Mesendoderm (in vitro differentiated cells): ENCODE measurements at regions not wholly inside any gene's neighbourhood (a gene's known extent, or its start where the extent isn't known, plus 50 kb on each side); places are given as distances from the start of the nearest gene placed in this dataset.

Experiments used
- DNase-seq: peaks from one replicate; pipeline ENCODE4 v3.0.0; 2013
- H2AK5ac ChIP-seq: 2 replicates; pipeline ENCODE4 v1.6.1; 2013; ENCODE audit warnings: low read length, inconsistent platforms
- H2BK120ac ChIP-seq: 2 replicates; pipeline ENCODE4 v1.6.1; 2013; ENCODE audit warnings: low read depth, mild to moderate bottlenecking, low read length, moderate library complexity, mixed read lengths
- H2BK15ac ChIP-seq: replicated peaks from 2 replicates; pipeline ENCODE4 v1.6.1; 2013; ENCODE audit warnings: low read depth, mild to moderate bottlenecking, moderate library complexity
- H2BK5ac ChIP-seq: 2 replicates; pipeline ENCODE4 v1.6.1; 2013; ENCODE audit warnings: low read length, inconsistent platforms
- H3K18ac ChIP-seq: 2 replicates; pipeline ENCODE4 v1.6.1; 2013; ENCODE audit warnings: mild to moderate bottlenecking, low read length, mixed read lengths
- H3K23ac ChIP-seq: one replicate; pipeline ENCODE4 v1.6.1; 2013; ENCODE audit warnings: low read length
- H3K27ac ChIP-seq: 2 replicates; pipeline ENCODE4 v1.5.1; 2013; ENCODE audit warnings: low read depth, mild to moderate bottlenecking, inconsistent platforms, low read length, moderate library complexity
- H3K27me3 ChIP-seq: 2 replicates; pipeline ENCODE4 v1.6.1; 2013; ENCODE audit warnings: low read length, control low read depth, mild to moderate bottlenecking, inconsistent platforms; ENCODE audit not compliant: insufficient read depth, poor library complexity
- H3K36me3 ChIP-seq: 2 replicates; pipeline ENCODE4 v1.6.1; 2013; ENCODE audit warnings: low read length, inconsistent platforms; ENCODE audit not compliant: control insufficient read depth, insufficient read depth
- H3K4ac ChIP-seq: one replicate; pipeline ENCODE4 v1.6.1; 2013; ENCODE audit warnings: low read depth, mild to moderate bottlenecking, low read length, moderate library complexity
- H3K4me1 ChIP-seq: 2 replicates; pipeline ENCODE4 v1.6.1; 2013; ENCODE audit warnings: low read depth, low read length, inconsistent platforms; ENCODE audit not compliant: control insufficient read depth
- H3K4me2 ChIP-seq: 2 replicates; pipeline ENCODE4 v1.6.1; 2013; ENCODE audit warnings: low read length
- H3K4me3 ChIP-seq: 2 replicates; pipeline ENCODE4 v1.5.1; 2013; ENCODE audit warnings: mild to moderate bottlenecking, low read length
- H3K56ac ChIP-seq: one replicate; pipeline ENCODE4 v1.6.1; 2013; ENCODE audit warnings: low read length
- H3K79me1 ChIP-seq: 2 replicates; pipeline ENCODE4 v1.6.1; 2013; ENCODE audit warnings: low read length, inconsistent platforms
- H3K79me2 ChIP-seq: 2 replicates; pipeline ENCODE4 v1.6.1; 2013; ENCODE audit warnings: mild to moderate bottlenecking, low read length; ENCODE audit not compliant: control insufficient read depth, insufficient read depth
- H3K9ac ChIP-seq: 2 replicates; pipeline ENCODE4 v1.6.1; 2013; ENCODE audit warnings: low read length, inconsistent platforms
- H4K5ac ChIP-seq: one replicate; pipeline ENCODE4 v1.6.1; 2013; ENCODE audit warnings: low read length
- H4K8ac ChIP-seq: one replicate; pipeline ENCODE4 v1.6.1; 2013; ENCODE audit warnings: low read depth, mild to moderate bottlenecking, control low read depth, low read length, moderate library complexity
- WGBS: extraction: QIAGEN DNeasy Blood & Tissue Kit; methylation state at CpG from one replicate; pipeline ENCODE4 v1.1.7; 2013; ENCODE audit warnings: low lambda C conversion rate, missing lambda C conversion rate; ENCODE audit not compliant: insufficient coverage; ENCODE audit errors: extremely low coverage; 5-methylcytosine and 5-hydroxymethylcytosine counted together

GRCh38 chr18:76219023-76219422 lies 276.0 kb downstream of the ZNF516 start:
- no peaks in the 10 kb centered on the region for H3K36me3 ChIP-seq
- no peaks in the 10 kb centered on the region for H3K79me2 ChIP-seq
- no peak overlapping the region for H3K4me2 ChIP-seq
- H3K4me1 ChIP-seq, result no peaks in the 10 kb centered on the region
- H4K8ac ChIP-seq, result no peak overlapping the region
- H4K5ac ChIP-seq, result no peak overlapping the region
- H3K56ac ChIP-seq, result no peak overlapping the region
- no peak overlapping the region for H3K9ac ChIP-seq
- H2BK5ac ChIP-seq, result no peak overlapping the region
- H3K27me3 ChIP-seq, result no peaks in the 10 kb centered on the region
- DNase-seq, result no peak
- H2BK120ac ChIP-seq, result no peak overlapping the region
- no peak overlapping the region for H3K27ac ChIP-seq
- no peak overlapping the region for H3K18ac ChIP-seq
- H3K23ac ChIP-seq, result no peak overlapping the region
- H3K4ac ChIP-seq, result no peak overlapping the region
- H2AK5ac ChIP-seq, result no peak overlapping the region
- H3K4me3 ChIP-seq, result no peak overlapping the region
- H2BK15ac ChIP-seq, result no peak overlapping the region
- H3K79me1 ChIP-seq, result no peaks in the 10 kb centered on the region
- no CpG with 5 or more reads among the region's 8 CpGs for WGBS

GRCh38 chr18:76216096-76216495 lies 278.9 kb downstream of the ZNF516 start:
- no CpG with 5 or more reads among the region's 1 CpG for WGBS

GRCh38 chr18:76213991-76214390 lies 281.1 kb downstream of the ZNF516 start:
- no peak overlapping the region for H3K4me3 ChIP-seq
- no peak overlapping the region for H3K23ac ChIP-seq
- H3K27me3 ChIP-seq, result no peaks in the 10 kb centered on the region
- no CpG with 5 or more reads among the region's 3 CpGs for WGBS
- H3K4me1 ChIP-seq, result no peaks in the 10 kb centered on the region
- no peak overlapping the region for H3K56ac ChIP-seq
- H3K4ac ChIP-seq, result no peak overlapping the region
- H3K18ac ChIP-seq, result no peak overlapping the region
- H4K5ac ChIP-seq, result no peak overlapping the region
- no peak overlapping the region for H4K8ac ChIP-seq
- DNase-seq, result no peak
- no peak overlapping the region for H3K9ac ChIP-seq
- no peak overlapping the region for H3K27ac ChIP-seq
- no peaks in the 10 kb centered on the region for H3K79me1 ChIP-seq
- no peaks in the 10 kb centered on the region for H3K36me3 ChIP-seq
- H2BK15ac ChIP-seq, result no peak overlapping the region
- no peak overlapping the region for H3K4me2 ChIP-seq
- H3K79me2 ChIP-seq, result no peaks in the 10 kb centered on the region
- no peak overlapping the region for H2BK5ac ChIP-seq
- no peak overlapping the region for H2BK120ac ChIP-seq
- no peak overlapping the region for H2AK5ac ChIP-seq

More at GRCh38 chr18:76216096-76216495, 278.9 kb downstream of the ZNF516 start:
- H4K8ac ChIP-seq, result no peak overlapping the region
- no peak for DNase-seq
- no peak overlapping the region for H3K4me2 ChIP-seq
- no peak overlapping the region for H2AK5ac ChIP-seq
- no peaks in the 10 kb centered on the region for H3K36me3 ChIP-seq
- H3K56ac ChIP-seq, result no peak overlapping the region
- no peak overlapping the region for H3K4me3 ChIP-seq
- no peak overlapping the region for H2BK5ac ChIP-seq
- H3K79me2 ChIP-seq, result no peaks in the 10 kb centered on the region
- H3K18ac ChIP-seq, result no peak overlapping the region
- no peak overlapping the region for H2BK15ac ChIP-seq
- H4K5ac ChIP-seq, result no peak overlapping the region
- H3K27ac ChIP-seq, result no peak overlapping the region
- H3K79me1 ChIP-seq, result no peaks in the 10 kb centered on the region
- no peak overlapping the region for H3K23ac ChIP-seq
- no peak overlapping the region for H3K9ac ChIP-seq
- no peak overlapping the region for H3K4ac ChIP-seq
- no peaks in the 10 kb centered on the region for H3K4me1 ChIP-seq
- no peak overlapping the region for H2BK120ac ChIP-seq
- H3K27me3 ChIP-seq, result no peaks in the 10 kb centered on the region

GRCh38 chr18:76212960-76213359 lies 282.1 kb downstream of the ZNF516 start:
- Histone ChIP-seq H3K4me3 (no peak overlapping the region), H3K27me3 (no peaks in the 10 kb centered on the region), H3K18ac (no peak overlapping the region), H3K4ac (no peak overlapping the region), H4K5ac (no peak overlapping the region), H3K4me2 (no peak overlapping the region), H3K79me2 (no peaks in the 10 kb centered on the region), H2BK15ac (no peak overlapping the region), H3K23ac (no peak overlapping the region), H4K8ac (no peak overlapping the region), H3K79me1 (no peaks in the 10 kb centered on the region), H2BK120ac (no peak overlapping the region), H3K4me1 (no peaks in the 10 kb centered on the region), H3K27ac (no peak overlapping the region), H3K36me3 (no peaks in the 10 kb centered on the region), H3K9ac (no peak overlapping the region), H2BK5ac (no peak overlapping the region), H2AK5ac (no peak overlapping the region), H3K56ac (no peak overlapping the region)
- WGBS, result no CpG with 5 or more reads among the region's 7 CpGs
- no peak for DNase-seq

- no peak overlapping the region for H3K18ac ChIP-seq
- no peak overlapping the region for H4K8ac ChIP-seq
- no peak overlapping the region for H2BK120ac ChIP-seq
- H3K27ac ChIP-seq, result no peak overlapping the region
- no peaks in the 10 kb centered on the region for H3K27me3 ChIP-seq
- no peak overlapping the region for H4K5ac ChIP-seq
- H3K4me1 ChIP-seq, result no peaks in the 10 kb centered on the region
- no peaks in the 10 kb centered on the region for H3K79me2 ChIP-seq
- H3K4ac ChIP-seq, result no peak overlapping the region
- H3K23ac ChIP-seq, result no peak overlapping the region
- H3K56ac ChIP-seq, result no peak overlapping the region
- DNase-seq, result no peak
- H3K9ac ChIP-seq, result no peak overlapping the region
- H3K79me1 ChIP-seq, result no peaks in the 10 kb centered on the region
- no peak overlapping the region for H2AK5ac ChIP-seq
- H3K4me3 ChIP-seq, result no peak overlapping the region
- H3K4me2 ChIP-seq, result no peak overlapping the region
- no CpG with 5 or more reads among the region's 7 CpGs for WGBS
- no peak overlapping the region for H2BK5ac ChIP-seq
- no peaks in the 10 kb centered on the region for H3K36me3 ChIP-seq
- H2BK15ac ChIP-seq, result no peak overlapping the region
Observed at GRCh38 chr18:76209597-76209996, 285.4 kb downstream of the ZNF516 start.

- Histone ChIP-seq H4K5ac (no peak overlapping the region), H2BK5ac (no peak overlapping the region), H2BK120ac (no peak overlapping the region), H3K23ac (no peak overlapping the region), H3K4ac (no peak overlapping the region), H3K18ac (no peak overlapping the region), H3K27me3 (no peaks in the 10 kb centered on the region), H4K8ac (no peak overlapping the region), H2AK5ac (no peak overlapping the region), H2BK15ac (no peak overlapping the region), H3K79me1 (no peaks in the 10 kb centered on the region), H3K4me1 (no peaks in the 10 kb centered on the region), H3K36me3 (no peaks in the 10 kb centered on the region), H3K9ac (no peak overlapping the region), H3K4me2 (no peak overlapping the region), H3K4me3 (no peak overlapping the region), H3K56ac (no peak overlapping the region), H3K27ac (no peak overlapping the region), H3K79me2 (no peaks in the 10 kb centered on the region)
- peak; percentile 3 for DNase-seq
- WGBS, result no CpG with 5 or more reads among the region's 21 CpGs
Observed at GRCh38 chr18:76208678-76209306, 286.2 kb downstream of the ZNF516 start.
